ENCODE measurements at regions not wholly inside any gene's neighbourhood (a gene's known extent, or its start where the extent isn't known, plus 50 kb on each side); places are given as distances from the start of the nearest gene placed in this dataset.
"Not testable (repeated sequence)": the region's sequence is repeated elsewhere in the genome, so short reads cannot be mapped to it uniquely, and the experiment has no call there.

- DNase-seq, result no peak
Observed at GRCh38 chr2:208608122-208608835, 201.7 kb downstream of the PTH2R start.

- no peak for DNase-seq
Observed at GRCh38 chr2:208609166-208609804, 202.7 kb downstream of the PTH2R start.

- not testable (repeated sequence) for DNase-seq
Observed at GRCh38 chr2:208615675-208616074, 209.1 kb downstream of the PTH2R start.

- DNase-seq, result no peak
Observed at GRCh38 chr2:208618220-208618619, 211.6 kb downstream of the PTH2R start.

GRCh38 chr2:208619993-208620392 is 213.4 kb downstream of the PTH2R start:
- no peak for DNase-seq

- no peak for DNase-seq
Observed at GRCh38 chr2:208620487-208620978, 213.9 kb downstream of the PTH2R start.

- no peak for DNase-seq
Observed at GRCh38 chr2:208627110-208627884, 220.7 kb downstream of the PTH2R start.

GRCh38 chr2:208627916-208628315 is 221.3 kb downstream of the PTH2R start:
- no peak for DNase-seq

- DNase-seq, result no peak
Observed at GRCh38 chr2:208638059-208638458, 231.5 kb downstream of the PTH2R start.

- no peak for DNase-seq
Observed at GRCh38 chr2:208642125-208642779, 235.7 kb downstream of the PTH2R start.

GRCh38 chr2:208643145-208643544 is 236.6 kb downstream of the PTH2R start:
- DNase-seq, result no peak

GRCh38 chr2:208645226-208645625 is 238.6 kb downstream of the PTH2R start:
- DNase-seq, result no peak

GRCh38 chr2:208648368-208648767 is 241.8 kb downstream of the PTH2R start:
- DNase-seq, result no peak

GRCh38 chr2:208653383-208653782 is 246.8 kb downstream of the PTH2R start:
- DNase-seq, result no peak

GRCh38 chr2:208654056-208654455 is 247.5 kb downstream of the PTH2R start:
- DNase-seq, result no peak

GRCh38 chr2:208657468-208657867 is 250.9 kb downstream of the PTH2R start:
- DNase-seq, result no peak

- DNase-seq, result no peak
Observed at GRCh38 chr2:208669394-208669793, 262.8 kb downstream of the PTH2R start.

- no peak for DNase-seq
Observed at GRCh38 chr2:208671284-208671683, 264.7 kb downstream of the PTH2R start.

- DNase-seq, result no peak
Observed at GRCh38 chr2:208671886-208672680, 265.5 kb downstream of the PTH2R start.

- no peak for DNase-seq
Observed at GRCh38 chr2:208673631-208674030, 267.0 kb downstream of the PTH2R start.

- DNase-seq, result no peak
Observed at GRCh38 chr2:208674919-208675318, 268.3 kb downstream of the PTH2R start.

GRCh38 chr2:208685929-208686328 is 279.3 kb downstream of the PTH2R start:
- DNase-seq, result not testable (repeated sequence)
